ENCODE measurements at regions not wholly inside any gene's neighbourhood (a gene's known extent, or its start where the extent isn't known, plus 50 kb on each side); places are given as distances from the start of the nearest gene placed in this dataset.

- Histone ChIP-seq H3K36me3 (ENCODE audit: low read depth) (no peaks in the 10 kb centered on the region), H3F3A (ENCODE audit: insufficient read depth, low read depth) (no peaks in the 10 kb centered on the region), H4K20me1 (ENCODE audit: insufficient read depth) (peaks cover 20% of the 10 kb centered on the region), H3K9me3 (ENCODE audit: insufficient read depth, low read depth) (no peaks in the 10 kb centered on the region), H3K9me2 (ENCODE audit: insufficient read depth) (no peaks in the 10 kb centered on the region), H3K79me2 (ENCODE audit: low read depth) (0 out of 2 replicates have a peak, but pooled peaks cover 4% of the 10 kb centered on the region), H3K27ac (no peak overlapping the region), H3K4me1 (replicated peaks; ENCODE audit: insufficient read depth) (no peaks in the 10 kb centered on the region), H3K4me2 (no peak overlapping the region), H2AFZ (no peak overlapping the region), H3K4me3 (no peak overlapping the region), H3K27me3 (ENCODE audit: insufficient read depth, low read depth) (no peaks in the 10 kb centered on the region)
- ChIA-PET POLR2A (ENCODE audit: unreplicated experiment) (no interaction called here), CTCF (no interaction called here)
- intact Hi-C loops (cut with micrococcal nuclease; ENCODE audit: unreplicated experiment) = no loop called here
- BruUV-seq (replicated peaks) = no TSS peak
- TF ChIP-seq EZH2 (IDR thresholded peaks at IDR 0.05; ENCODE audit: low read depth) (no peak), CTCF (conservative IDR thresholded peaks at IDR 0.05) (no peak)
- no peak for DNase-seq
These were observed 247.1 kb downstream of the SEC14L1 start for GRCh38 chr17:77387891-77388290.

GRCh38 chr17:77388384-77389306 lies 247.9 kb downstream of the SEC14L1 start:
- CTCF ChIA-PET = no interaction called here
- H3K4me2 ChIP-seq = no peak overlapping the region
- no peak overlapping the region for H3K27ac ChIP-seq

GRCh38 chr17:77390870-77391269 lies 250.1 kb downstream of the SEC14L1 start:
- no peak for DNase-seq
- ChIA-PET POLR2A (ENCODE audit: unreplicated experiment) (no interaction called here), CTCF (no interaction called here)
- H2AFZ ChIP-seq = no peak overlapping the region
- no peaks in the 10 kb centered on the region for H3K27me3 ChIP-seq (ENCODE audit: insufficient read depth, low read depth)
- intact Hi-C loops (cut with micrococcal nuclease; ENCODE audit: unreplicated experiment) = no loop called here
- H3K9me3 ChIP-seq (ENCODE audit: insufficient read depth, low read depth) = no peaks in the 10 kb centered on the region
- no peaks in the 10 kb centered on the region for H3K4me1 ChIP-seq (replicated peaks; ENCODE audit: insufficient read depth)
- H4K20me1 ChIP-seq (ENCODE audit: insufficient read depth) = peaks cover 33% of the 10 kb centered on the region
- H3K79me2 ChIP-seq (ENCODE audit: low read depth) = peaks cover 12% of the 10 kb centered on the region; the same call in 1 of the 2 replicates
- no peaks in the 10 kb centered on the region for H3F3A ChIP-seq (ENCODE audit: insufficient read depth, low read depth)
- no peak overlapping the region for H3K27ac ChIP-seq
- no peak overlapping the region for H3K4me2 ChIP-seq
- no peaks in the 10 kb centered on the region for H3K9me2 ChIP-seq (ENCODE audit: insufficient read depth)
- no peaks in the 10 kb centered on the region for H3K36me3 ChIP-seq (ENCODE audit: low read depth)
- no TSS peak for BruUV-seq (replicated peaks)
- TF ChIP-seq EZH2 (IDR thresholded peaks at IDR 0.05; ENCODE audit: low read depth) (no peak), CTCF (conservative IDR thresholded peaks at IDR 0.05) (no peak)
- no peak overlapping the region for H3K4me3 ChIP-seq

More at GRCh38 chr17:77388384-77389306, 247.9 kb downstream of the SEC14L1 start:
- intact Hi-C loops (cut with micrococcal nuclease; ENCODE audit: unreplicated experiment) = no loop called here
- no peaks in the 10 kb centered on the region for H3F3A ChIP-seq (ENCODE audit: insufficient read depth, low read depth)
- H4K20me1 ChIP-seq (ENCODE audit: insufficient read depth) = peaks cover 20% of the 10 kb centered on the region
- POLR2A ChIA-PET (ENCODE audit: unreplicated experiment) = no interaction called here
- H3K4me1 ChIP-seq (replicated peaks; ENCODE audit: insufficient read depth) = no peaks in the 10 kb centered on the region
- no peaks in the 10 kb centered on the region for H3K36me3 ChIP-seq (ENCODE audit: low read depth)
- TF ChIP-seq EZH2 (IDR thresholded peaks at IDR 0.05; ENCODE audit: low read depth) (no peak), CTCF (conservative IDR thresholded peaks at IDR 0.05) (no peak)
- no peak overlapping the region for H2AFZ ChIP-seq
- no peaks in the 10 kb centered on the region for H3K9me2 ChIP-seq (ENCODE audit: insufficient read depth)
- 0 out of 2 replicates have a peak, but pooled peaks cover 4% of the 10 kb centered on the region for H3K79me2 ChIP-seq (ENCODE audit: low read depth)
- no peaks in the 10 kb centered on the region for H3K27me3 ChIP-seq (ENCODE audit: insufficient read depth, low read depth)
- H3K9me3 ChIP-seq (ENCODE audit: insufficient read depth, low read depth) = no peaks in the 10 kb centered on the region
- DNase-seq = no peak
- no peak overlapping the region for H3K4me3 ChIP-seq
- BruUV-seq (replicated peaks) = no TSS peak
